Hepatocyte (in vitro differentiated cells): ENCODE measurements at regions not wholly inside any gene's neighbourhood (a gene's known extent, or its start where the extent isn't known, plus 50 kb on each side); places are given as distances from the start of the nearest gene placed in this dataset.
"Not testable (repeated sequence)": the region's sequence is repeated elsewhere in the genome, so short reads cannot be mapped to it uniquely, and the experiment has no call there.

Experiments used
- DNase-seq: peaks from one replicate; pipeline ENCODE4 v3.0.0-alpha.2; 2016; ENCODE audit warnings: low spot score
- H2AFZ ChIP-seq: fragments of 200-600 bp; sonication (generic); 2 replicates; pipeline ENCODE4 v1.6.0; 2016; ENCODE audit warnings: antibody characterized with exemption, mild to moderate bottlenecking
- H3K27ac ChIP-seq: fragments of 200-600 bp; sonication (generic); 2 replicates; pipeline ENCODE4 v1.5.1; 2016; ENCODE audit warnings: mild to moderate bottlenecking
- H3K27me3 ChIP-seq: fragments of 200-600 bp; sonication (generic); 2 replicates; pipeline ENCODE4 v1.6.1; 2016
- H3K36me3 ChIP-seq: fragments of 200-600 bp; sonication (generic); replicated peaks from 2 replicates; pipeline ENCODE4 v1.5.1; 2016; ENCODE audit warnings: low read depth; ENCODE audit not compliant: insufficient read depth
- H3K4me1 ChIP-seq: fragments of 200-600 bp; sonication (generic); 2 replicates; pipeline ENCODE4 v1.5.1; 2016; ENCODE audit warnings: mild to moderate bottlenecking, moderate library complexity; ENCODE audit not compliant: insufficient read depth
- H3K4me2 ChIP-seq: fragments of 200-600 bp; sonication (generic); 2 replicates; pipeline ENCODE4 v1.6.0; 2016
- H3K4me3 ChIP-seq: fragments of 200-600 bp; sonication (generic); 2 replicates; pipeline ENCODE4 v1.5.1; 2016; ENCODE audit warnings: mild to moderate bottlenecking
- H3K79me2 ChIP-seq: fragments of 200-600 bp; sonication (generic); 2 replicates; pipeline ENCODE4 v1.6.0; 2017; ENCODE audit warnings: mild to moderate bottlenecking
- H3K9me2 ChIP-seq: fragments of 200-600 bp; sonication (generic); replicated peaks from 2 replicates; pipeline ENCODE4 v1.6.0; 2017; ENCODE audit warnings: mild to moderate bottlenecking; ENCODE audit not compliant: insufficient read depth
- H3K9me3 ChIP-seq: fragments of 200-600 bp; sonication (generic); 2 replicates; pipeline ENCODE4 v1.5.1; 2016; ENCODE audit warnings: low read depth, mild to moderate bottlenecking
- H4K20me1 ChIP-seq: fragments of 200-600 bp; sonication (generic); 2 replicates; pipeline ENCODE4 v1.6.0; 2016; ENCODE audit warnings: mild to moderate bottlenecking; ENCODE audit not compliant: insufficient read depth, poor library complexity, severe bottlenecking
- EZH2 ChIP-seq: fragments of 200-600 bp; sonication (generic); IDR thresholded peaks from 2 replicates; pipeline ENCODE4 v1.6.1; 2016; ENCODE audit warnings: antibody characterized with exemption, mild to moderate bottlenecking, borderline replicate concordance
- EZH2phosphoT487 ChIP-seq: fragments of 200-600 bp; sonication (generic); IDR thresholded peaks from one replicate; pipeline ENCODE4 v1.6.1; 2018; ENCODE audit warnings: antibody characterized with exemption, mild to moderate bottlenecking, low read depth, moderate library complexity; ENCODE audit not compliant: unreplicated experiment, severe bottlenecking
- WGBS: methylation state at CpG from one replicate; pipeline ENCODE4 v1.1.6; 2016; ENCODE audit warnings: low lambda C conversion rate; ENCODE audit errors: missing lambda C conversion rate; 5-methylcytosine and 5-hydroxymethylcytosine counted together
- TF ChIP-seq, protein P1 (sequence below): fragments of 200-600 bp; sonication (generic); IDR thresholded peaks from 2 replicates; pipeline ENCODE4 v1.5.1; 2016; ENCODE audit warnings: antibody characterized with exemption, mild to moderate bottlenecking; ENCODE audit not compliant: poor library complexity

DNA sequence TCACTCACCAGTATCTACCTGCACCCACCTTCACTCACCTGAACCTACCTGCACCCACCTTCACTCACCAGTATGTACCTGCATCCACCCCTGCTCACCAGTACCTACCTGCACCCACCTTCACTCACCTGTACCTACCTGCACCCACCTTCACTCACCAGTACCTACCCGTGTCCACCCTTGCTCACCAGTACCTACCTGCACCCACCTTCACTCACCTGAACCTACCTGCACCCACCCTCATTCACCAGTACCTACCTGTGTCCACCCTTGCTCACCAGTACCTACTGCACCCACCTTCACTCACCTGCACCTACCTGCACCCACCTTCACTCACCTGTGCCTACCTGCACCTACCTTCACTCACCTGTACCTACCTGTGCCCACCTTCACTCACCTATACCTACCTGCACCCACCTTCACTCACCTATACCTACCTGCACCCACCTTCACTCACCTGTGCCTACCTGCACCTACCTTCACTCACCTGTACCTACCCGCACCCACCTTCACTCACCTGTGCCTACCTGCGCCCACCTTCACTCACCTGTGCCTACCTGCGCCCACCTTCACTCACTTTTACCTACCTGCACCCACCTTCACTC lies 232.1 kb upstream of the ZFP64 start:
- not testable (repeated sequence) for H4K20me1 ChIP-seq, H3K36me3 ChIP-seq, H3K4me2 ChIP-seq, H3K79me2 ChIP-seq, DNase-seq, H3K9me2 ChIP-seq, H2AFZ ChIP-seq, H3K4me1 ChIP-seq, H3K27ac ChIP-seq, H3K9me3 ChIP-seq, H3K4me3 ChIP-seq, H3K27me3 ChIP-seq
- WGBS = 67% methylated on average over 3 of the region's 4 CpGs

- no peaks in the 10 kb centered on the region for H3K79me2 ChIP-seq
- H3K9me2 ChIP-seq = no peaks in the 10 kb centered on the region
- no peaks in the 10 kb centered on the region for H4K20me1 ChIP-seq
- H3K27ac ChIP-seq = no peak overlapping the region
- TF ChIP-seq EZH2phosphoT487 = no peak
- no peak for TF ChIP-seq EZH2
- TF ChIP-seq, protein P1, sequence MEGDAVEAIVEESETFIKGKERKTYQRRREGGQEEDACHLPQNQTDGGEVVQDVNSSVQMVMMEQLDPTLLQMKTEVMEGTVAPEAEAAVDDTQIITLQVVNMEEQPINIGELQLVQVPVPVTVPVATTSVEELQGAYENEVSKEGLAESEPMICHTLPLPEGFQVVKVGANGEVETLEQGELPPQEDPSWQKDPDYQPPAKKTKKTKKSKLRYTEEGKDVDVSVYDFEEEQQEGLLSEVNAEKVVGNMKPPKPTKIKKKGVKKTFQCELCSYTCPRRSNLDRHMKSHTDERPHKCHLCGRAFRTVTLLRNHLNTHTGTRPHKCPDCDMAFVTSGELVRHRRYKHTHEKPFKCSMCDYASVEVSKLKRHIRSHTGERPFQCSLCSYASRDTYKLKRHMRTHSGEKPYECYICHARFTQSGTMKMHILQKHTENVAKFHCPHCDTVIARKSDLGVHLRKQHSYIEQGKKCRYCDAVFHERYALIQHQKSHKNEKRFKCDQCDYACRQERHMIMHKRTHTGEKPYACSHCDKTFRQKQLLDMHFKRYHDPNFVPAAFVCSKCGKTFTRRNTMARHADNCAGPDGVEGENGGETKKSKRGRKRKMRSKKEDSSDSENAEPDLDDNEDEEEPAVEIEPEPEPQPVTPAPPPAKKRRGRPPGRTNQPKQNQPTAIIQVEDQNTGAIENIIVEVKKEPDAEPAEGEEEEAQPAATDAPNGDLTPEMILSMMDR = no peak
- no peaks in the 10 kb centered on the region for H3K9me3 ChIP-seq
- H2AFZ ChIP-seq = no peak overlapping the region
- no peaks in the 10 kb centered on the region for H3K36me3 ChIP-seq
- H3K4me2 ChIP-seq = no peak overlapping the region
- no peaks in the 10 kb centered on the region for H3K27me3 ChIP-seq
- no peak overlapping the region for H3K4me3 ChIP-seq
- DNase-seq = no peak
- no peaks in the 10 kb centered on the region for H3K4me1 ChIP-seq
- 64% methylated on average over 6 of the region's 6 CpGs for WGBS
Measured at GRCh38 chr20:52422574-52423336, 231.2 kb upstream of the ZFP64 start.

- Histone ChIP-seq H3K9me2 (no peaks in the 10 kb centered on the region), H3K4me1 (no peaks in the 10 kb centered on the region), H4K20me1 (no peaks in the 10 kb centered on the region), H3K4me3 (no peak overlapping the region), H3K27me3 (no peaks in the 10 kb centered on the region), H3K27ac (no peak overlapping the region), H3K36me3 (no peaks in the 10 kb centered on the region), H3K9me3 (no peaks in the 10 kb centered on the region), H2AFZ (no peak overlapping the region), H3K4me2 (no peak overlapping the region), H3K79me2 (no peaks in the 10 kb centered on the region)
- no peak for DNase-seq
- TF ChIP-seq, protein P1 = no peak
- no peak for TF ChIP-seq EZH2phosphoT487
- no peak for TF ChIP-seq EZH2
- WGBS = 90% methylated on average over 3 of the region's 3 CpGs
Measured at GRCh38 chr20:52420805-52421204, 229.2 kb upstream of the ZFP64 start.

DNA sequence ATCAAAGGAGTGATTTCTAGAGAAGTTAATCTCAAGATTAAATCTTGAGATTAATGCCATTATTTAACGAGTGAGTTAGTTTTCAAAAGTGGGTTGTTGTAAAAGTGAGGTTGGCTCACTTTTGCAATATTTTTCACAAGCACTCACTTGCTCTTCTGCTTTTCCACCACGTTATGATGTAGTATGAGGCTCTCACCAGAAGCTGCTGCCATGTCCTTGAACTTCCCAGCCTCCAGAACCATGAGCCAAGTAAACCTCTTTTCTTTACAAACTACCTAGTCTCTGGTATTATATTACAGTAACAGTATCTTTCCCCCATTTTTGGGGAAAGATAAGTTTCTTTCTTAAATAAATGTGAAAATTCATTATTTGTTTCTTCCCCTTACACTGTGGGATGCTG lies 227.6 kb upstream of the ZFP64 start:
- H3K27ac ChIP-seq = no peak overlapping the region
- WGBS = 82% methylated on average over 2 of the region's 2 CpGs
- no peaks in the 10 kb centered on the region for H3K9me2 ChIP-seq
- H3K79me2 ChIP-seq = no peaks in the 10 kb centered on the region
- H2AFZ ChIP-seq = no peak overlapping the region
- H4K20me1 ChIP-seq = no peaks in the 10 kb centered on the region
- TF ChIP-seq EZH2 (no peak), EZH2phosphoT487 (no peak)
- TF ChIP-seq, protein P1 = no peak
- no peak overlapping the region for H3K4me3 ChIP-seq
- no peak for DNase-seq
- H3K9me3 ChIP-seq = no peaks in the 10 kb centered on the region
- no peaks in the 10 kb centered on the region for H3K4me1 ChIP-seq
- H3K27me3 ChIP-seq = no peaks in the 10 kb centered on the region
- no peaks in the 10 kb centered on the region for H3K36me3 ChIP-seq
- no peak overlapping the region for H3K4me2 ChIP-seq
